ENCODE measurements at regions not wholly inside any gene's neighbourhood (a gene's known extent, or its start where the extent isn't known, plus 50 kb on each side); places are given as distances from the start of the nearest gene placed in this dataset.
"Not testable (repeated sequence)": the region's sequence is repeated elsewhere in the genome, so short reads cannot be mapped to it uniquely, and the experiment has no call there.

DNA sequence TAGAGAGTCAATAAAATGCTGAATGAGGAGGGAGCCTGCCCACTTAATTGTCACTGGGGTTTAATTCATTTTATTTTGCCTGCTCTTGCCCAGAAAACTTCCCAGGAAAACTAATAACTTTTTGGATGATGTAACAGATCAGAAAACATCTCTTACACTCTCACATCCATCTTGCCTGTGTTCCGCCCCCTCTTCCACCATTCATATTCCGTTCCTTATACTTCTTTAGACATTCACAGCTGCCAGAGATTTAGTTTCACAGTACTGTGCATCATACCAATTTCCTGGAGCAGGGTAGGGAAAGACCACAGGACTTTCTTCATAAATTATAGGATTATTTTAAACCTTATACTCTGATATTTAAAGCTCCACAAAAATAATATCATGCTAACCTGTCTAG, 776.1 kb upstream of the SOX11 start:
- no peak for DNase-seq (ENCODE audit: low read depth)

DNA sequence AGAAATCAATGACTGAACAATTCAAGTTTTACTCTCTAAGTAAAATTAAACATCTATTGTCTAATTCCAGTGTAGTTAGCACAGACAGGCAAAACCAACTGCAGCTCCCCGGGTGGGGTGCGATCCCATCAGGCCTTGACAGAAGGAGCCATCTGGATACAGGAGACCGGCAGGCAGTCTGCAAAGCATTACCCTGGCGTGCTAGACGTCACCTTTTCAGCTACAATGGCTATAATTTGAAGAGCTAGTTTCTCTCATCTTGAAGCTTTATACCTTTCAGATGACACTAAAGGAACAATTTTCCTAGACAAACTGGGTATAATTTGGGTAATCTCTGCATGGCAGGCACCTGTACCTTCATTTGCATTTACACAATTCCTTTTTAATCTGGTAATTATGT, 761.5 kb upstream of the SOX11 start:
- no peak for DNase-seq (ENCODE audit: low read depth)

DNA sequence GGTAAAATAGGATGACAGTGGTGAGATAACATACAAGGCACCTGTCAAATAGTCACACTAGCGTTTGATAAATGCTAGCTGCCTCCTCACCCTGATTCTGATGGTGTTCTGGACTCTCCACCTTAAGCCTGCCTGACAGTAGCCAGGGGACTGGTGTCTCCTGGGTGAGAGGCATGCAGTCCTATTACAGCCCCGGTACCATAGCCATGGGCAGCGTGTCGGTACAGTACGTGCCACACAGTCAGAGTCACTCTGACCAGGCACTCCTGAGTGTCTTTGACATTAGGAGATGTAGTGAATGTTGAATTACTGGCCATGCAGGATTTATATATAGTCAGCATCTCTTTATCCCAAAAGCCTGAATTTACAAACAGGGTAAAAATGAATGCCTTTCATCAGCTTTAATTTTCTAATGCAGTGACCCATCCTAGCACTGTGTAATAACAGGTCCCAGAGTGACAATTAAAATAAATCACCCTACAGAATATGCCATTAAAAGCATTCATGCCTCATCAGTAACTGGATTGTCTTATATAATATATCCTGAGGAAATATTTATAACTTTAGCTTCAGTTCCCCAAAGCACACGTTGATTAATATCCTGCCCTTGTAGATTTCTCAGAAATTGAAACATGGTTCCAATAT, 760.3 kb upstream of the SOX11 start:
- no peak for DNase-seq (ENCODE audit: low read depth)

DNA sequence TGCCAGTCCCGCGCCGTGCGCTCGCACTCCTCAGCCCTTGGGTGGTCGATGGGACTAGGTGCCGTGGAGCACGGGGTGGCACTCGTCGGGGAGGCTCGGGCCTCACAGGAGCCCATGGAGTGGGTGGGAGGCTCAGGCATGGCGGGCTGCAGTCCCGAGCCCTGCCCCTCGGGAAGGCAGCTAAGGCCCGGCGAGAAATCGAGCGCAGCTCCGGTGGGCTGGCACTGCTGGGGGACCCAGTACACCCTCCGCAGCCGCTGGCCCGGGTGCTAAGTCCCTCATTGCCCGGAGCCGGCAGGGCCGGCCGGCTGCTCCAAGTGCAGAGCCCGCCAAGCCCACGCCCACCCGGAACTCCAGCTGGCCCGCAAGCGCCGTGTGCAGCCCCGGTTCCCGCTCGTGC, 756.9 kb upstream of the SOX11 start:
- DNase-seq (ENCODE audit: low read depth) = not testable (repeated sequence)

DNA sequence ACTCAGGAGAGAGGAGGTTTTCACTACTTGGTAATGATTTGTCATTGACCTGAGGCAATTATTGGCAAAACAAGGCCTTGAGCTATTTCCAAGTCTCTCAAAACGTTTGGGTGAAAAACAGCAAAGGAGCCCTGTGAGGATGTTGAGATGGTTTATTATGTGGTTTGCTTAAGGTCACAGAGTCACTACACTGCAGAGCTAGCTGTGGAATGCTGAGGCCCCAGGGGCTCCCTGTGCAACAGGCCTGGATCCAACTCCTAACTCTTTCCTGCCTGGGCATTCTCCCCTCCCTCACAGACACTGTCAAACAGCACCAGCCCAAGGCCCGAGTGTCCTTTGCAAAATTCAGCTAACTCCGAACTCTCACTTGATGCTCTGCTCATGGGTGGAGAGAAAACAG, 754.6 kb upstream of the SOX11 start:
- peak; percentile 4 for DNase-seq (ENCODE audit: low read depth)

DNA sequence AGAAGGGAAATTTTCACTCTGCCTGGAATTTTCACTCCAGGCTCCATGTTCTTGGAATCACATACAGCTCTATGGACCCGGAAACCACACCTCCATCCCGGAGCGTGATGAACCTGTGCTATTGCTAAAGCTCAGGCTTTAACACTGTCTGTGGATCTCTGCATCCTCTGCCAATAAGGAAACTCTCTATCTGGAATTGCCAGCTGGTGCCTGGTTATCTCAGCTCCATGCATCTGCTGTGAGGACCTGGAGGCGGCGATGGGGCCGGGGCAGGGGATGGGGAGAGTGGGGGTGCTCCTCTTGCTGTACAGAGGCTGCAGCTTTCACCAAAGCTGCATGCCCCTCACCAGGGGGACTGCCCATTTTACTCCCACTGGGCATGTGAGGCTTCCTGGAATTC, 754.0 kb upstream of the SOX11 start:
- no peak for DNase-seq (ENCODE audit: low read depth)

DNA sequence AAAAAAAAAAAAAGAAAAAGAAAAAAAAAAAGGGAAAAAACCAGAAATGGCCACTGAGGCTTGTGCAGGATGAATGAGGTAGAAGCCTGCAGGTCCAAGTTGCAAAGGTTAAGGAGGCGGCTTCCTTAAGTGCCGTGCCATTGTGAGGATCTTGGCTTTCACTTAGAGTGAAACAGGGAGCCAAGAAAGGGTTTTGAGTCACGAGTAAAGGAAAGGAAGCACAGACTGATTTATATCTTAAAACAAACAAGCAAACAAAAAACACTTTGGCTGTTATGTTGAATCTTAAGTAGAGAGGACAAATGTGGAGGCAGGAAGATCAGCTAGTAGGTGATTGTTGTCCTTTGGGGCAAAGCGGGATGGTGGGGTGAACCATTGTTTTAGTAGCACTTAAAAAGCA, 749.7 kb upstream of the SOX11 start:
- no peak for DNase-seq (ENCODE audit: low read depth)

DNA sequence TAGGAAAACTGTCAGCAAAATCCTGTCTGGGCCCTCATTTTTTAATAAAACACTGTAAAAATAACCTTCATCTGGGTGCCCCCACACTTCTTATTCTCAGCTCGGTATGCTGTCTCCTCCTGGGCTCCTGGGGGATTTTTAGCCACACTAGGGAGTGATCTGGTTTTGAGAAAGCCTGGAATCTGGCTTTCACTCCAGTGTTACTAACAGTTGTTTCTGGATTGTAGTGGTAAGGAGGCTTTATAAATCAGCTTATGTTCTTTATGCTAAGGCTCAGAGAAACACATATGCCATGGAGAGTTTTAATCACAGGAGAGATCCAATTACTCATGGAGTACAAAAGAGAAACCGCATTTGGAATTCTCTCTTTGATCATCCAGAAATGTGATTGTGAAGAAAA, 744.3 kb upstream of the SOX11 start:
- no peak for DNase-seq (ENCODE audit: low read depth)

DNA sequence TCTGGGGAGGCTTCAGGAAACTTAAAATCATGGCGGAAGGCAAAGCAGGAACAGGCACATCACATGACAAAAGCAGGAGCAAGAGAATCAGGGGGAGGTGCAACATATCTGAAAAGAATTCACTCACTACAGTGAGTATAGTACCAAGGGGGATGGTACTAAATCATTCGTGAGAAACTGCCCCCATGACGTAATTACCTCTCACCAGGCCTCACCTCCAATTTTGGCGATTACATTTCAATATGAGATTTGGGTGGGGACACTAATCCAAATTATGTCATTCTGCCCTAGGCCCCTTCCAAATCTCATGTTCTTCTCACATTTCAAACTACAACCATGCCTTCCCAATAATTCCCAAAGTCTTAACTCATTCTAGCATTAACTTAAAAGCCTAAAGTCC, 740.8 kb upstream of the SOX11 start:
- no peak for DNase-seq (ENCODE audit: low read depth)

DNA sequence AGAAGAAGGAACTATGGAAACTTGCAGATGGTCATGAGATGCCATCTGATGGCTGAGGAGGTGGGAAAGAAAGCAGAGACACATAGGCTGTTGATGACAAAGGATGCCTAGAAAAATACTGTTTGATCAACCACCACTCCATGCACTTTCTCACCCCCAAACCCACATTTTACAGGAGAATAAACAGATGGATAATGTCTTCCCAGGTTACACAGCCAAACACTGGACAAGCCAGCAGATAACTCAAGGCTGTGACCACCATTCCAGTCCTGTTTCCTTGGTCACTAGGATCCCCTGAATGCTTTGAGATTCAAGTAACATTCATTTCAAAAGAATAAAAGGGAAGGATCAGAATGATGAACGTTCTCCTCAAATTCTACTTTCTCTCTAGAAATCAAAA, 733.0 kb upstream of the SOX11 start:
- no peak for DNase-seq (ENCODE audit: low read depth)

DNA sequence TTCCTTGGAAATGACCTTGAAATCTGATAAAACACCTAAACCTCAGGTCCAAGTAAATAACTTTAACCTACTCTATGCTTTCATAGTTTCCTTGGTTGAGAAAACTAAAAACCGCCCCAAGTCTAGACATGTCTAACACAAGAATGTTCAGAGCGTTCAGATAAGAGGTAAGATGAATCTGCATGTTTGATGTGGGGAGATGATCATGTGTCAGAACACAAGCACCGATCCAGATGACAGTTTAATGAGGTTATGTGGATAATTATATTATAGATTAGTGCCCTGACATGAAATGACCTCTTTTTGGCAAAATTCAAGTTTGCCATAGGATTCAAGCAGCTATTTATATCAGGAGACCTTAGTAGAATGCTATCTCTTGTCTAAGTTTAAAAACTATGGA, 729.8 kb upstream of the SOX11 start:
- no peak for DNase-seq (ENCODE audit: low read depth)

DNA sequence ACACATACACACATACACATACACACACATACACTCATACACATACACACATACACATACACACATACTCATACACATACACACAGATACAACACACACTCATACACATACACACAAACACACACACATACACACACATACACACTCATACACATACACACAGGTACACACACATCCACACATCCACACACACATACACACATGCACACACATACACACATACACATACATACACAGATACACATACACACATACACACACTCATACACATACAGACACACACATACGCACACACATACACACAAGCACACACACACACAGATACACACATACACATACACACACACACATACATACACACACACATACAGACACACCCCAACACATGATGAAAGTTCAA, 729.1 kb upstream of the SOX11 start:
- DNase-seq (ENCODE audit: low read depth) = no peak

DNA sequence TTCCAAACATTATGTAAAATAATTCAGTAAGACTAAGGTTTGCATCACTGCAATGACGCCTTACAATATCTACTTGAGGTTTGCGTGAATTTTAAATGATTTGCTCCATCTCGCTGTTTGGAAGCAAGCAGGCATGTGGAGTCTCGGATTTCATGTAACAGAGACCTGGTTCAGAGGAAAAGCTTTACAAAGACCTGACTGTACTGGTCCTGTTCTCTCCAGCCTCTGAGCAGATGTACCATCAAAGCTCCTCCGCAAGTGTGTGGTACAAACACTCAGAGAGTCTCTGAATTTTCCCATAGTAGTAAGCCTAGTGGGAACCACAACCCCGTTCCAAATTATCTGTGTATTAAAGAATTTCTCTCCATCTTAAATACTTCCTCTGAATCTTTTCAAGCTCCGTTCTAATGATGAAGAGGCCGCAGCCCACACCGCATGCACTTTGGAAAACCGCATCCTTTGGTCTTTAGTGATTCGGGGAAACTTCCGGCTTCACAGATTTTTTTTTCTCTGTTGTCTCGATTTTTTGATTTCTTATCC, 728.1 kb upstream of the SOX11 start:
- no peak for DNase-seq (ENCODE audit: low read depth)

DNA sequence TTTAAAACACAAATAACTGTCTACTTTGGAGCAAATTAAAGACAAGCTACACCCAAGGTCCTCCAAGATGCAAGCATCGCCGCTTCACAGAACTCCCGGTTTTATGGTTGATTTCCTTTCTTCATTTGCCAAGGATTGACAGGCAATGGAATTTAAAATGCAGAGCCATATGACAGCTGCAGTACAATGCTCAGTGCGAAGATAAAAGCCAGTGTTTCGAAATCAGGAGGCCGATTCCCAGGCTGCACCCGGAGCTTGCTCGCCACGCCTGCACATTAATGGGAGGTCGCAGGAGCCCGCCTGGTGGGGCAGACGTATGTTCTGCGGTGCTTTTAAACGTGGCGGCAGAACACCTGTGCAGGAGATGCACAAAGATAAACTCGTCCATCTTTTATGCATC, 727.6 kb upstream of the SOX11 start:
- no peak for DNase-seq (ENCODE audit: low read depth)

DNA sequence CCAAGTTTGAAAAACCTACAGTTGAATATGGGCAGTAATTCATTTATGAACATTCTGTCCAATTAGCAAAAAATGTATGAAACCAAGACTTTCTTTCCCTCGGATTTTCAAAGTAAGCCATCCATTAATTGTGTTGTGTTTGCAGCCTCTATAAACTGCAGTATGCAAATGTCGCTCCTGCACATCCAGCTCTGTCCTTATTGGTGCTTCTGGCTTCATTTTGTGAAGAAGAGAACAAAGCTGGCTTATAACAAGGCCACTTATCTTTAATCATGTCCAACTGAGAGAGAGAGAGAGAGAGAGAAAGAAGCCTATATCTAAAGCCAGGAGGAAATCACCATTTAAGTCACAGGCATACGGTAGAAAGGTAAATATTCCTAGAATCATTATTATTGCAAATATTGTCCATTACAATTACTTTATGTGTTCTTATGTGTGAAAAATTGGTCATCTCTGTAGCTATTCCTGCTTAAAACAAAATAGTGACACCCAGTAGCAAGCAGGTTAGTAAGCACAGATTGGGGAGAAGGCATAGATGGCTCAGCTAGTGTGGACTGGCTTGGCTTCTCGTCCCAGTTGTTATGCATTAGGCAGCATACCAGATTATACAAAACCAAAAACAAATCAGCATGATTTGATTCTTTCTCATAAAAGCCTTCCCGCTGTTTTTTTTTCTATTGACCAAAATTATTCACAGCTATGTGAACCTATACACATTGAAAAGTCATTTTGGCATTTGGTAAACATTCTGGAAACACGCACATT, 726.4 kb upstream of the SOX11 start:
- DNase-seq (ENCODE audit: low read depth) = no peak

DNA sequence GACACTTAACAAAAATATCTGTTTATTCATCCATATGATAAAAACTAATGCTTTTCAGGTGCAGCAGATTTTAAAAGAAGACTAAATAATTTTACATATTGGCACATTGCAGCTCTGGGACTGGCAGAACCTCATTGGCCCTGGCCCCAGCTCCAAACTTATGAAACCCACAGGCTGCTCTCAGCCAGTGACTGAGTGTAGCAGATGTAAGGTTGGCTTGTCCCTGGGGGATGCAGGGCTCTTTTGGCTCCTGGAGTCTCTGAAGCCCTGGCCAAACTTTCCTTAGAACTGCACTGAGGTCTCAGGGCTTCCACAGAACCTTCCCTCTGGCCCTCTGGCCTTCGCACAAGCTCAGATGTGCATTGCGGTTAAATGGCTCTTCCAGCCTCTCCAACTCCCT, 725.0 kb upstream of the SOX11 start:
- DNase-seq (ENCODE audit: low read depth) = no peak

DNA sequence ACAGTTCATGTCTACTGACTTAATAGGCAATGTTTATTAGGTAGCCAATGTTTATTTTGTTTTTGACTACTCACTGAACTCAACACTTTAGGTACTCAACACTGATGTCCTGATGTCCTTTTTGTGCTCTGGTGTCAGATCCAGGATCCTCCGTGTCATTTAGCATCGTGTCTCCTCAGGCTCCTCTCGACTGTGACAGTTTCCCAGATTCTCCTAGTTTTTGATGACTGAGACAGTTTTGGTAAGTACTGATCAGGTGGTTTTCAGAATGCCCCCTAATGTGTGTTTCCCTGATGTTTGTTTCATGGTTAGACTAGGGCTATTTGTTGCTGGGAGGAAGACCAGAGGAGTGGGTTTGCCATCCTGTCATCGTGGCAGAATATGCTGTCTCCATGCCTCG, 719.7 kb upstream of the SOX11 start:
- no peak for DNase-seq (ENCODE audit: low read depth)

DNA sequence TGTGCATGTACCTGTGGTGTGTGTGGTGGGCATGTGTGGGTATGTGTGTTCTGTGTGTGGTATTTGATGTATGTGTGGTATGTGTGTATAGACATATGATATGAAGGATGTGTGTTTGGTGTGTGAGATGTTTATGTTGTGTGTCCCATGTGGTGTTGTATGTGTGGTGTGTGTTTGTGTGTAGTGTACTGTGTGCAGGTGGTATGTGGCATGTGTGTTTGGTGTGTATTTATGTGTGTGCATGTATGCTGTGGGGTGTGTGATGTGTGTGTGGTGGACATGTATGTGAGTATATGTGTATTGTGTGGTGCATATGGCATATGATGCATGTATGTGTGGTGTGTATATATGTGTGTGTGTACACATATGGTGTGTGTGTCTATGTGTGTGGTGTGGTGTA, 718.8 kb upstream of the SOX11 start:
- no peak for DNase-seq (ENCODE audit: low read depth)

DNA sequence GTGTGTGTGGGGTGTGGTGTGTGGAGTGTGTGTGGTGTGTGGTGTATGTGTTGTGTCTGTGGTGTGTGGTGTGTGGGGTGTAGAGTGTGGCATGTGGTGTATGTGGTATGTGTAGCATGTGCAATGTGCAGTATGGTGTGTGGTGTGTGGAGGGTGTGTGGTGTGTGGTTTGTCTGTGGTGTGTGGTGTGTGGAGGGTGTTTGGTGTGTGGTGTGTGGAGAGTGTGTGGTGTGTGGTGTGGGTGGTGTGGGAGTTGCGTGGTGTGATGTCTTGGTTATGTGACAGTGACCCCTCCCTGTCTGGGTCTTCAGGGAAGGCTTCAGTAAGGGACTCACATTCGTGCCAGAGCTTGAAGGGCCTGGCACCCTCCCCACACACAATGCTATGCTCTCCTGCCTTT, 718.2 kb upstream of the SOX11 start:
- DNase-seq (ENCODE audit: low read depth) = no peak

DNA sequence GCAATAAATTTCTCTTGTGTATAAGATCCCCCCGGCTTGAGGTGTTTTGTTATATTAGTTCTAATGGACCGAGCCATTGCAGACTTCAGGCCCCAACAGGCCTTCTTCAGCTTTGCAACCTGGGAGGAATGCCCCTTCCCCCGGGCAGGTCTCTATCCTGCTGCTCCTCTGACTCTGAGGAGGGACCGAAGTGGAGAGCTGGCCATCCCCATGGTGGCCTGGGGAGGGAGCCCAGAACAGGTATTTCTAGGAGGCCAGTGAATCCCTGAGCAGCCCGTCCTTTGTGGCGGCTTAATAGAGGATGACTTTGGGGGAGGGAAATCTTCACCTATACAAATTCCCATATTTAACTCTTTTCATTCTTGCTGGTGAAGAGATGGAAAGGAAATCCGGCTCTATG, 715.8 kb upstream of the SOX11 start:
- DNase-seq (ENCODE audit: low read depth) = no peak

DNA sequence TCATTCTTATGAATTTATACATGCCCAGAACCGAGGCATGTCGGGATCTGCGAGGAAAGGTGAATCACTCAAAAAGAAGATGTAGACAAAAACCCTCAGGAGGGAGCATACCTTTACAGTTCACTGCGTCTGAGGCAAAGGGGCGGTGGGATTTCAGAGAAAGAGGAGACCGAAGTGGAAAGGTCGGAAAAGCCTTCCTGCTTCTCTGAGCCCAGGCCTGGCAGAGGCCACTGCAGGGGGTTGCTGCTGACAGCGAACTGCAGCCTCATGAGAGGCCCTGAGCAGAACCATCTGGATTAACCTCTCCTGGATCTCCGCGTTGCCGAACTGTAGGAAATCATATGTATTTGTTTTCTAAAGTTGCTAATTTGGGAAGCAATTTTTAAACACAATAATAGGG, 713.1 kb upstream of the SOX11 start:
- DNase-seq (ENCODE audit: low read depth) = no peak

DNA sequence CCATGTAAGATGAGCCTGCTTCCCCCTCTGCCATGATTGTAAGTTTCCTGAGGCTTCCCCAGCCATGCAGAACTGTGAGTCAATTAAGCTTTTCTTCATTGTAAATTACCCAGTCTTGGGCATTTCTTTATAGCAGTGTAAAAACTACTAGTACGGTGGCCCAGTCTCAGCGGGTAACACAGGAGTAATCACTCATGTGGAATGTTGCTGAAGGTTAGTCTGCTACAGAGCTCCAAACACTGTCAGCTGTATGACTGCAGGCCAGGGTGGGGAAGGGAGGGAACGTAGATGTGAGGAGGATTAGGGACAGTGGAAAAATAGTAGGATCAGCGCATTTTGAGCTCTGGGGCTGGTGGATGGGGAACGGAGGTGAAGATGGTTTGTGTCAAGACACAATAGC, 711.2 kb upstream of the SOX11 start:
- DNase-seq (ENCODE audit: low read depth) = no peak

DNA sequence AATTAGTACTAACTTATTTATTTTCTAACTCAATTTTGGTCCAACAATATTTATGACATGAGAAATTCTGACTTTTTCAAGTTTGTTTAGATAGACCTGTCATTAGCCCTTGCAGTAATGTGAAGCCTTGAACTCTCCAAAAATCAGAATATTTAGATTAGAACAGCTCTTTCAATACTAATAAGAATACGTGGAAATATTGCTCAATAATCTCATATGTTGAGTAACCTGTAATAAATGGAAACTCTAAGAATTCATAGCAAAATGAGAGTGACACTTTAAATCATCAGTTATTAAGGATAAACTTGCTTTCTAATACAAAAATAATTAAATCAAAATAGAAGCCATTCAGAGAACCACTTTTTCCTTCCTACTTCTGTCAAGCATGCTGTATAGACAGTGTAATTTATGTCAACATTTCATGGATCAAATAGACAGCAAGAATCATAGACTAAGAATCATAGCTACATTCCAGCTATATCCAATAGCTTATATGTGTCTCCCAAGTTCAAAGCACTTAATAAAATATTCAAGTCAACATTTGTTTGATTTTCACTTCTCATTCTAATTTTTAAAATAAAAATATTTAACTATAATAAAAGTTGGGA, 710.3 kb upstream of the SOX11 start:
- DNase-seq (ENCODE audit: low read depth) = no peak

Data from iris pigment epithelial cell (primary cell).